Fibroblast of lung (primary cell): ENCODE measurements at regions not wholly inside any gene's neighbourhood (a gene's known extent, or its start where the extent isn't known, plus 50 kb on each side); places are given as distances from the start of the nearest gene placed in this dataset.

Experiments
- EZH2 ChIP-seq: IDR thresholded peaks from 2 replicates; pipeline ENCODE4 v1.5.1; 2012; ENCODE audit warnings: low read length, control low read depth, mild to moderate bottlenecking; ENCODE audit errors: missing control alignments
- TF ChIP-seq, protein P1 (sequence below), 2 donors: IDR thresholded peaks in 1 of 2; conservative IDR thresholded peaks in 1 of 2; 1 replicate in 1 of 2; 2 replicates in 1 of 2; pipeline ENCODE4 v1.5.1; 2011 to 2012; ENCODE audit warnings: low read length in 2 of 2, control low read depth in 1 of 2, inconsistent platforms in 1 of 2, low read depth in 1 of 2, mild to moderate bottlenecking in 1 of 2

DNA sequence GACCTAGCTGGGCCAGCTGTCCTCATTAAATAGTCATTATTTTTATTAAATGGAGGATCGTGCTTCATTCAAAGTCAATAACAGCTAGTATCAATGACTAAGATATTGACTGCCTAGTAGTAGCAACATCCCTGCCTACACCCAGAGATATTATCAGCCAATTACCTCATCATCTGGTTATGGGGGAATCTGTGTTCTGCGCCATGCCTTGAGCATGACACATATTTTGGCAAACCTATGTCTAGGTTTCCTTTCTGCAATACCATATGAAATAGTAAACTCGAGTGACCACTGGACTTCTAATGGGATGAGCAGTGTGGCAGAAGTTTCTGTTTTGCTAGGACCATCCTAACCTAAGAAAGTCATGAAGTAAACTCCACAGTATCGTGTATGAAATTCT lies 50.0 kb upstream of the AADAT start:
- TF ChIP-seq, protein P1, sequence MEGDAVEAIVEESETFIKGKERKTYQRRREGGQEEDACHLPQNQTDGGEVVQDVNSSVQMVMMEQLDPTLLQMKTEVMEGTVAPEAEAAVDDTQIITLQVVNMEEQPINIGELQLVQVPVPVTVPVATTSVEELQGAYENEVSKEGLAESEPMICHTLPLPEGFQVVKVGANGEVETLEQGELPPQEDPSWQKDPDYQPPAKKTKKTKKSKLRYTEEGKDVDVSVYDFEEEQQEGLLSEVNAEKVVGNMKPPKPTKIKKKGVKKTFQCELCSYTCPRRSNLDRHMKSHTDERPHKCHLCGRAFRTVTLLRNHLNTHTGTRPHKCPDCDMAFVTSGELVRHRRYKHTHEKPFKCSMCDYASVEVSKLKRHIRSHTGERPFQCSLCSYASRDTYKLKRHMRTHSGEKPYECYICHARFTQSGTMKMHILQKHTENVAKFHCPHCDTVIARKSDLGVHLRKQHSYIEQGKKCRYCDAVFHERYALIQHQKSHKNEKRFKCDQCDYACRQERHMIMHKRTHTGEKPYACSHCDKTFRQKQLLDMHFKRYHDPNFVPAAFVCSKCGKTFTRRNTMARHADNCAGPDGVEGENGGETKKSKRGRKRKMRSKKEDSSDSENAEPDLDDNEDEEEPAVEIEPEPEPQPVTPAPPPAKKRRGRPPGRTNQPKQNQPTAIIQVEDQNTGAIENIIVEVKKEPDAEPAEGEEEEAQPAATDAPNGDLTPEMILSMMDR (conservative IDR thresholded peaks at IDR 0.05 in 1 of 2, IDR thresholded peaks at IDR 0.05 in 1 of 2; ENCODE audit: low read depth in 1 of 2, low read length in 2 of 2) = no peak
- no peak for TF ChIP-seq EZH2
